ENCODE measurements at regions not wholly inside any gene's neighbourhood (a gene's known extent, or its start where the extent isn't known, plus 50 kb on each side); places are given as distances from the start of the nearest gene placed in this dataset.

DNA sequence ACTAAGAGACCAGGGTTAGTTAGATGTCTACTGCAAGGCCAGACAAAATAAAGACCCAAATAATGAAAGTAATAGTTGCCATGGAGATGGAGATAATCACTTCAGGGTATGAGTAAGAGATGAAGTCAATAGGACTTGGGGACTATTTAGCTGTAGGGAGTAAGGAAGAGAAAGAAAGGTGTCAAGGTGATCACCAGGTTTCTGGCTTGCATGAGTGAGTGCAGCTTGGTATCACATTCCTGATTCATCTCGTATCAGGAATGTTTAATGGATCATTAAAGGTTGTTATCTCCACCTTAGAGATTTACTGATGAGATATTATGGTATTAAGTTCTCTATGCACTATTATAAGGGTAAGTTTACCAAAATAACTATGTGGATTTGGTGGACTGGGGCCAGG, 357.4 kb upstream of the ATP11B start:
- TF ChIP-seq POLR2A (IDR thresholded peaks at IDR 0.05): no peak
- TF ChIP-seq, protein P1, sequence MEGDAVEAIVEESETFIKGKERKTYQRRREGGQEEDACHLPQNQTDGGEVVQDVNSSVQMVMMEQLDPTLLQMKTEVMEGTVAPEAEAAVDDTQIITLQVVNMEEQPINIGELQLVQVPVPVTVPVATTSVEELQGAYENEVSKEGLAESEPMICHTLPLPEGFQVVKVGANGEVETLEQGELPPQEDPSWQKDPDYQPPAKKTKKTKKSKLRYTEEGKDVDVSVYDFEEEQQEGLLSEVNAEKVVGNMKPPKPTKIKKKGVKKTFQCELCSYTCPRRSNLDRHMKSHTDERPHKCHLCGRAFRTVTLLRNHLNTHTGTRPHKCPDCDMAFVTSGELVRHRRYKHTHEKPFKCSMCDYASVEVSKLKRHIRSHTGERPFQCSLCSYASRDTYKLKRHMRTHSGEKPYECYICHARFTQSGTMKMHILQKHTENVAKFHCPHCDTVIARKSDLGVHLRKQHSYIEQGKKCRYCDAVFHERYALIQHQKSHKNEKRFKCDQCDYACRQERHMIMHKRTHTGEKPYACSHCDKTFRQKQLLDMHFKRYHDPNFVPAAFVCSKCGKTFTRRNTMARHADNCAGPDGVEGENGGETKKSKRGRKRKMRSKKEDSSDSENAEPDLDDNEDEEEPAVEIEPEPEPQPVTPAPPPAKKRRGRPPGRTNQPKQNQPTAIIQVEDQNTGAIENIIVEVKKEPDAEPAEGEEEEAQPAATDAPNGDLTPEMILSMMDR (IDR thresholded peaks at IDR 0.05): no peak

Measured in vagina (tissue), 2 donors.